ENCODE measurements at regions not wholly inside any gene's neighbourhood (a gene's known extent, or its start where the extent isn't known, plus 50 kb on each side); places are given as distances from the start of the nearest gene placed in this dataset.

- TF ChIP-seq JUND (IDR thresholded peaks at IDR 0.05), result no peak
- no peak for TF ChIP-seq EZH2phosphoT487 (IDR thresholded peaks at IDR 0.05; ENCODE audit: borderline replicate concordance)
- TF ChIP-seq TCF7L2 (IDR thresholded peaks at IDR 0.05; ENCODE audit: borderline replicate concordance, extremely low read depth, insufficient read depth, insufficient read length), result no peak
- TF ChIP-seq SRF (IDR thresholded peaks at IDR 0.05; ENCODE audit: low read depth), result no peak
- TF ChIP-seq POLR2A (IDR thresholded peaks at IDR 0.05; ENCODE audit: borderline replicate concordance, extremely low read depth, insufficient read depth, insufficient read length), result no peak
- no peak for TF ChIP-seq RAD21 (IDR thresholded peaks at IDR 0.05; ENCODE audit: low read depth)
- no peak for TF ChIP-seq SP1 (IDR thresholded peaks at IDR 0.05; ENCODE audit: low read depth)
- TF ChIP-seq EZH2 (IDR thresholded peaks at IDR 0.05), result no peak
- TF ChIP-seq FOSL1 (IDR thresholded peaks at IDR 0.05; ENCODE audit: low read depth), result no peak
- TF ChIP-seq MAX (IDR thresholded peaks at IDR 0.05), result no peak
- no peak for TF ChIP-seq ZNF274 (IDR thresholded peaks at IDR 0.05; ENCODE audit: low read depth, low read length)
- no peak for TF ChIP-seq EGR1 (IDR thresholded peaks at IDR 0.05; ENCODE audit: low read depth)
Observed at GRCh38 chr2:21694079-21694878, 570.5 kb downstream of the TDRD15 start (continued).

DNA sequence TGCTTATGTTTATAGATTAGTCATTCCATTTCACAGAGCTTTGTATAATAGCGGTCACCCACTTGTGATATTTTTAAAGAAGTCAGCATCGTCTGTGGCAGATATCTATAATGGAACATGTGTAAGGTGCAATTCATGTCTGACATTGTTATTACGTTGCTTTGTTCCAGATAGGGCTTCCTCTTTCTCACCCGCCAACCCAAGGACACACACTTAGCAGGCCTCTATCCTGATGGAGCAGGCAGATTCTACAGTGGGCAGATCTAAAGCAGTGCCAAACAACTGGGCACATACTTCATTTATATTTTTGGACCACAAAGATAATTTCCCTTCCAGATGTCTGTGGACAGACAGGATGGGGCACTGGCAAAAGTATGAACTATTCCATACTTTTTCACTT is 573.1 kb downstream of the TDRD15 start:
- H3K4me1 ChIP-seq (ENCODE audit: control insufficient read depth in 1 of 2, insufficient read depth in 2 of 2, low read length in 2 of 2), result no peaks in the 10 kb centered on the region
- ChIA-PET POLR2A (no interaction called here), RAD21 (ENCODE audit: low non-redundant PET in 1 of 2, low total read pairs in 2 of 2, uncharacterized antibody in 2 of 2, unreplicated experiment in 2 of 2) (no interaction called here), CTCF (no interaction called here)
- no TSS peak for BruUV-seq (replicated peaks)
- no peaks in the 10 kb centered on the region for H3K36me3 ChIP-seq (ENCODE audit: control insufficient read depth in 1 of 2, insufficient read depth in 2 of 2, low read length in 2 of 2)
- no peak for ATAC-seq
- H3K9me2 ChIP-seq (ENCODE audit: insufficient read depth), result no peaks in the 10 kb centered on the region
- H3K27ac ChIP-seq (ENCODE audit: low read depth, low read length), result no peak overlapping the region
- no peak for TF ChIP-seq MAX (IDR thresholded peaks at IDR 0.05)
- no peak for TF ChIP-seq ZNF274 (IDR thresholded peaks at IDR 0.05; ENCODE audit: low read depth, low read length)
- TF ChIP-seq TCF7L2 (IDR thresholded peaks at IDR 0.05; ENCODE audit: borderline replicate concordance, extremely low read depth, insufficient read depth, insufficient read length), result no peak
- TF ChIP-seq ELF1 (IDR thresholded peaks at IDR 0.05; ENCODE audit: borderline replicate concordance, low read depth), result no peak
- no peak for TF ChIP-seq POLR2A (IDR thresholded peaks at IDR 0.05; ENCODE audit: borderline replicate concordance, extremely low read depth, insufficient read depth, insufficient read length)
- H2AFZ ChIP-seq (ENCODE audit: low read depth, low read length, poor library complexity, severe bottlenecking), result no peak overlapping the region
- no peak overlapping the region for H3K4me2 ChIP-seq (ENCODE audit: low read length)
- H3K27me3 ChIP-seq (ENCODE audit: insufficient read depth, low read length), result no peaks in the 10 kb centered on the region
- peaks cover 4 to 9% of the 10 kb centered on the region in 2 experiments; a peak in 2 of 4 replicates for H3K9me3 ChIP-seq (ENCODE audit: control insufficient read depth in 1 of 2, insufficient read depth in 1 of 2, low read depth in 1 of 2, low read length in 2 of 2)
- H3K4me3 ChIP-seq (replicated peaks in 1 of 2; ENCODE audit: low read depth in 1 of 2, low read length in 2 of 2), result no peak overlapping the region
- H3K9ac ChIP-seq (ENCODE audit: low read length), result no peak overlapping the region
- H4K20me1 ChIP-seq (ENCODE audit: insufficient read depth), result no peaks in the 10 kb centered on the region
- no peak for DNase-seq (ENCODE audit: low read depth, low spot score)
- H3K79me2 ChIP-seq (ENCODE audit: insufficient read depth, low read length), result no peaks in the 10 kb centered on the region
- intact Hi-C loops (cut with micrococcal nuclease), result no loop called here
